RWPE2 (cell line): ENCODE measurements at regions not wholly inside any gene's neighbourhood (a gene's known extent, or its start where the extent isn't known, plus 50 kb on each side); places are given as distances from the start of the nearest gene placed in this dataset.

Experiments used
- ATAC-seq: fragments of 200-7000 bp; cut with Tn5 transposase; 3 replicates; pipeline ENCODE4 v1.9.1; 2021; ENCODE audit warnings: low read depth
- DNase-seq: peaks from one replicate; pipeline ENCODE4 v3.0.0-alpha.2; 2020; ENCODE audit warnings: low spot score
- H3K27ac ChIP-seq: fragments of 450-650 bp; 2 replicates; pipeline ENCODE4 v1.5.1; 2017; ENCODE audit warnings: mild to moderate bottlenecking; ENCODE audit not compliant: poor library complexity, severe bottlenecking
- H3K27me3 ChIP-seq: fragments of 250-450 bp; sonication (Bioruptor Pico); 2 replicates; pipeline ENCODE4 v1.5.1; 2021; ENCODE audit warnings: mild to moderate bottlenecking, moderate library complexity; ENCODE audit not compliant: insufficient read depth, poor library complexity, severe bottlenecking
- H3K36me3 ChIP-seq: fragments of 250-450 bp; sonication (Bioruptor Pico); 2 replicates; pipeline ENCODE4 v1.5.1; 2020; ENCODE audit warnings: low read depth, mild to moderate bottlenecking, moderate library complexity
- H3K4me1 ChIP-seq: fragments of 250-450 bp; sonication (Bioruptor Pico); 2 replicates; pipeline ENCODE4 v1.5.1; 2021; ENCODE audit warnings: mild to moderate bottlenecking, moderate library complexity; ENCODE audit not compliant: insufficient read depth, poor library complexity, severe bottlenecking
- H3K4me3 ChIP-seq: fragments of 250-450 bp; sonication (Bioruptor Pico); 2 replicates; pipeline ENCODE4 v1.5.1; 2021; ENCODE audit warnings: mild to moderate bottlenecking, moderate library complexity; ENCODE audit not compliant: severe bottlenecking
- H3K9me3 ChIP-seq: fragments of 250-450 bp; sonication (Bioruptor Pico); 2 replicates; pipeline ENCODE4 v1.5.1; 2021; ENCODE audit warnings: mild to moderate bottlenecking, moderate library complexity; ENCODE audit not compliant: severe bottlenecking
- CTCF ChIP-seq: fragments of 450-650 bp; IDR thresholded peaks from one replicate; pipeline ENCODE4 v1.5.1; 2017; ENCODE audit warnings: mild to moderate bottlenecking, moderate library complexity; ENCODE audit not compliant: poor library complexity, severe bottlenecking

- DNase-seq (no peak), ATAC-seq (no peak)
- TF ChIP-seq CTCF: no peak
- H3K36me3 ChIP-seq: no peaks in the 10 kb centered on the region
- H3K9me3 ChIP-seq: no peaks in the 10 kb centered on the region
- H3K4me1 ChIP-seq: no peaks in the 10 kb centered on the region
- no peak overlapping the region for H3K27ac ChIP-seq
- H3K27me3 ChIP-seq: no peaks in the 10 kb centered on the region
- H3K4me3 ChIP-seq: no peak overlapping the region
These were observed 100.6 kb upstream of the PNPLA4 start for GRCh38 chrX:8027827-8028226.

- no peak overlapping the region for H3K27ac ChIP-seq
- no peak overlapping the region for H3K4me3 ChIP-seq
- no peak for DNase-seq
- H3K9me3 ChIP-seq: no peaks in the 10 kb centered on the region
- no peaks in the 10 kb centered on the region for H3K4me1 ChIP-seq
- TF ChIP-seq CTCF: no peak
- H3K36me3 ChIP-seq: no peaks in the 10 kb centered on the region
- no peak for ATAC-seq
- no peaks in the 10 kb centered on the region for H3K27me3 ChIP-seq
These were observed 98.5 kb upstream of the PNPLA4 start for GRCh38 chrX:8025705-8026104.

- Histone ChIP-seq H3K4me1 (no peaks in the 10 kb centered on the region), H3K27ac (no peak overlapping the region), H3K4me3 (no peak overlapping the region), H3K9me3 (no peaks in the 10 kb centered on the region), H3K36me3 (no peaks in the 10 kb centered on the region), H3K27me3 (no peaks in the 10 kb centered on the region)
- no peak for ATAC-seq
- DNase-seq: no peak
- TF ChIP-seq CTCF: no peak
These were observed 91.7 kb upstream of the PNPLA4 start for GRCh38 chrX:8018934-8019333.

- H3K27me3 ChIP-seq: no peaks in the 10 kb centered on the region
- no peak for TF ChIP-seq CTCF
- no peak overlapping the region for H3K27ac ChIP-seq
- DNase-seq (no peak), ATAC-seq (no peak)
- H3K9me3 ChIP-seq: no peaks in the 10 kb centered on the region
- H3K36me3 ChIP-seq: no peaks in the 10 kb centered on the region
- no peaks in the 10 kb centered on the region for H3K4me1 ChIP-seq
- no peak overlapping the region for H3K4me3 ChIP-seq
These were observed 82.9 kb upstream of the PNPLA4 start for GRCh38 chrX:8010105-8010504.

- H3K27ac ChIP-seq: no peak overlapping the region
- DNase-seq (no peak), ATAC-seq (no peak)
These were observed 78.6 kb upstream of the PNPLA4 start for GRCh38 chrX:8005678-8006347.

More at GRCh38 chrX:8005678-8006347, 78.6 kb upstream of the PNPLA4 start:
- Histone ChIP-seq H3K4me1 (no peaks in the 10 kb centered on the region), H3K27me3 (no peaks in the 10 kb centered on the region), H3K36me3 (no peaks in the 10 kb centered on the region), H3K4me3 (no peak overlapping the region), H3K9me3 (no peaks in the 10 kb centered on the region)
- no peak for TF ChIP-seq CTCF
